Spleen (tissue), 7 donors: ENCODE measurements at regions not wholly inside any gene's neighbourhood (a gene's known extent, or its start where the extent isn't known, plus 50 kb on each side); places are given as distances from the start of the nearest gene placed in this dataset.

Experiments
- CTCF ChIP-seq, 11 experiments: fragments of 200-600 bp in 7 of 11; fragments of 450-650 bp in 4 of 11; sonication (generic) in 4 of 11; IDR thresholded peaks in 8 of 11; conservative IDR thresholded peaks in 3 of 11; 1 replicate in 7 of 11; 2 replicates in 4 of 11; pipeline versions ENCODE4 v1.4.0 to v1.8.0; 2016 to 2021; ENCODE audit warnings: antibody characterized with exemption in 11 of 11, inconsistent platforms in 4 of 11, mild to moderate bottlenecking in 1 of 11
- POLR2A ChIP-seq, 3 donors: fragments of 450-650 bp; IDR thresholded peaks; one replicate each; pipeline ENCODE4 v1.5.1; 2017; ENCODE audit warnings: antibody characterized with exemption in 3 of 3, mild to moderate bottlenecking in 1 of 3
- POLR2AphosphoS5 ChIP-seq, 3 donors: sonication (generic); formaldehyde crosslinking; IDR thresholded peaks; one replicate each; pipeline ENCODE4 v1.5.1; 2017; ENCODE audit warnings: antibody characterized with exemption in 3 of 3
- donor health status: DM: no; HTN: no; CAD: no; lungs with moderate emphysema.
- donor health status: DM: no; HTN: no; CAD: no.
- donor health status: DM: no; HTN: no; CAD: no.

DNA sequence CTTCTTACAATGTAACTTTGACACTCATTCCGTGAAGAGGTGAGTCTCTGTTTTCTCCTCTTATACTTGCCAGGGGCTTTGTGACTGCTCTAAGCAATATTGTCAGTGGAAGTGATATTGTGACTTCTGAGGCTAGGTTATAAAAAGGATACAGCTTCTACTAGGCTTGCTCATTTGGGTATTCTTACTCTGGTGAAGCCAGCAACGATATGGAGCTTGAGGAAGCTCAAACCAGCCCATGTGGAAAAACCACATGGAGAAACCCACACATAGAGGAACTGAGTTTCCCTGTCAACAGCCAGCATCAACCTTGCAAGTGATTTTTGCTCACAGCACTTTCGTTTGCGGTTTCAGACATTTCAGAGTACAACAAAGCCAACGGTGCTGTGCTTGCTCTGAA lies 149.6 kb upstream of the SEMA3E start:
- TF ChIP-seq POLR2A (IDR thresholded peaks at IDR 0.05): no peak
- TF ChIP-seq CTCF (IDR thresholded peaks at IDR 0.05 in 8 of 11, conservative IDR thresholded peaks at IDR 0.05 in 3 of 11): no peak
- no peak for TF ChIP-seq POLR2AphosphoS5 (IDR thresholded peaks at IDR 0.05)
